Thyroid gland (tissue), 4 donors: ENCODE measurements at regions not wholly inside any gene's neighbourhood (a gene's known extent, or its start where the extent isn't known, plus 50 kb on each side); places are given as distances from the start of the nearest gene placed in this dataset.

Experiments
- POLR2A ChIP-seq, 2 donors: fragments of 450-650 bp; IDR thresholded peaks; one replicate each; pipeline ENCODE4 v1.6.1; 2017; ENCODE audit warnings: antibody characterized with exemption in 2 of 2, mild to moderate bottlenecking in 2 of 2, moderate library complexity in 1 of 2
- TF ChIP-seq, protein P1 (sequence below), 6 experiments: fragments of 200-600 bp in 3 of 6; fragments of 450-650 bp in 3 of 6; sonication (generic) in 3 of 6; IDR thresholded peaks; one replicate each; pipeline ENCODE4 v1.5.1; 2016 to 2019; ENCODE audit warnings: antibody characterized with exemption in 6 of 6, mild to moderate bottlenecking in 2 of 6, inconsistent platforms in 1 of 6, moderate library complexity in 1 of 6

DNA sequence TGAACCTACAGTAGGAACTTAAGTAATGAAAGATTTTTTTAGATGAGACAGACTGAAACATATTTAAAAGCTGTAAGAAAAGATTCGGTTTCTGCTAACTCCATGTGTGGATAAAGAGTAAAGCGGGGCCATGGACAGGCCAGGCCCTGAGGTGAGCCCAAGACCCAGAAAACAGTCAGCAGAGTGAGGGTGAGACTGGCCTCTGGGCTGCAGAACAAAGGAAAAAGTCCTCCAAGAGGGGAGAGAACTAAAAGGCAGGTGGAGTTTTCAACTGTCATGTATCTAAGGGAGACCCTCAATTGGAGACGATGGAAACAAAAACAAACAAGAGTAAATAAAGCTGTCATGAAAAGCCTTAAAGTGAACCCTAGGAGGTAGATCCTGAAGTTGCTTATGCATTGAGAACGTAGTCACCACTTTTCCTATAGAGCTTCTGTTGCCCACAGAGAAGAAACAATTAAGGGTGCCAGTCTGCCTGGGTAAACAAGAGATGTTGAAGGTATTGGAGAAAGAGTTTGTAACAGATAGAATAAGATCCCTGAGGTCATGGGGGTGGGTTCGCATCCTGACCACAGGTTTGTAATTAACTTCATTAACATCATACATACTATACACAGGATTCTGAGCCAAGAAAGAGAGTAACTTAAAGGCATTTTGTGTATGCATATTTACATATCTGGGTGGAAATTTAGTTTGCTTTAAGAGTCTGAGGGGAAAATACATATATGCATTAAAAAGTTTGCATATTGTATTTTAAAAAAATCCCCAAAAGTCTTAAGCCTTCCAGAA lies 268.7 kb upstream of the PDE3A start:
- TF ChIP-seq, protein P1, sequence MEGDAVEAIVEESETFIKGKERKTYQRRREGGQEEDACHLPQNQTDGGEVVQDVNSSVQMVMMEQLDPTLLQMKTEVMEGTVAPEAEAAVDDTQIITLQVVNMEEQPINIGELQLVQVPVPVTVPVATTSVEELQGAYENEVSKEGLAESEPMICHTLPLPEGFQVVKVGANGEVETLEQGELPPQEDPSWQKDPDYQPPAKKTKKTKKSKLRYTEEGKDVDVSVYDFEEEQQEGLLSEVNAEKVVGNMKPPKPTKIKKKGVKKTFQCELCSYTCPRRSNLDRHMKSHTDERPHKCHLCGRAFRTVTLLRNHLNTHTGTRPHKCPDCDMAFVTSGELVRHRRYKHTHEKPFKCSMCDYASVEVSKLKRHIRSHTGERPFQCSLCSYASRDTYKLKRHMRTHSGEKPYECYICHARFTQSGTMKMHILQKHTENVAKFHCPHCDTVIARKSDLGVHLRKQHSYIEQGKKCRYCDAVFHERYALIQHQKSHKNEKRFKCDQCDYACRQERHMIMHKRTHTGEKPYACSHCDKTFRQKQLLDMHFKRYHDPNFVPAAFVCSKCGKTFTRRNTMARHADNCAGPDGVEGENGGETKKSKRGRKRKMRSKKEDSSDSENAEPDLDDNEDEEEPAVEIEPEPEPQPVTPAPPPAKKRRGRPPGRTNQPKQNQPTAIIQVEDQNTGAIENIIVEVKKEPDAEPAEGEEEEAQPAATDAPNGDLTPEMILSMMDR (IDR thresholded peaks at IDR 0.05): no peak
- no peak for TF ChIP-seq POLR2A (IDR thresholded peaks at IDR 0.05)
